SU-DHL-6 (cell line): ENCODE measurements at regions not wholly inside any gene's neighbourhood (a gene's known extent, or its start where the extent isn't known, plus 50 kb on each side); places are given as distances from the start of the nearest gene placed in this dataset.

ENCODE experiments used
- H2AFZ ChIP-seq: fragments of 200-600 bp; sonication (generic); 2 replicates; pipeline ENCODE4 v1.6.1; 2014; ENCODE audit warnings: low read depth, mild to moderate bottlenecking, moderate library complexity, mixed read lengths, antibody characterized with exemption, low read length; ENCODE audit not compliant: severe bottlenecking
- H3F3A ChIP-seq: fragments of 200-600 bp; shearing (Covaris generic); 2 replicates; pipeline ENCODE4 v1.6.0; 2016; ENCODE audit warnings: antibody characterized with exemption, mild to moderate bottlenecking; ENCODE audit not compliant: insufficient read depth
- H3K27ac ChIP-seq: fragments of 200-600 bp; sonication (generic); 2 replicates; pipeline ENCODE4 v1.5.1; 2016; ENCODE audit warnings: low read depth, mild to moderate bottlenecking, low read length, moderate library complexity, mixed read lengths
- H3K27me3 ChIP-seq: fragments of 200-600 bp; sonication (generic), shearing (Covaris generic); 2 replicates; pipeline ENCODE4 v1.6.0; 2014; ENCODE audit warnings: mild to moderate bottlenecking, low read length
- H3K36me3 ChIP-seq: fragments of 200-600 bp; sonication (generic); 2 replicates; pipeline ENCODE4 v1.6.1; 2014; ENCODE audit warnings: mild to moderate bottlenecking, low read length, mixed read lengths
- H3K4me2 ChIP-seq: fragments of 300-600, 200-600 bp; shearing (Covaris generic), sonication (generic); 2 replicates; pipeline ENCODE4 v1.6.0; 2014; ENCODE audit warnings: low read length, low read depth, mild to moderate bottlenecking; ENCODE audit not compliant: poor library complexity, severe bottlenecking
- H3K4me3 ChIP-seq: fragments of 200-600 bp; sonication (generic); 2 replicates; pipeline ENCODE4 v1.5.1; 2014; ENCODE audit warnings: antibody characterized with exemption, low read length, mild to moderate bottlenecking, mixed read lengths; ENCODE audit not compliant: insufficient read depth, poor library complexity, severe bottlenecking
- H3K79me2 ChIP-seq: fragments of 200-600 bp; sonication (generic); 2 replicates; pipeline ENCODE4 v1.6.1; 2014; ENCODE audit warnings: mild to moderate bottlenecking, low read length, moderate library complexity; ENCODE audit not compliant: insufficient read depth
- H3K9ac ChIP-seq: fragments of 200-600 bp; sonication (generic); 2 replicates; pipeline ENCODE4 v1.7.0; 2014; ENCODE audit warnings: mild to moderate bottlenecking, low read length
- H3K9me2 ChIP-seq: fragments of 200-600 bp; sonication (generic); replicated peaks from 2 replicates; pipeline ENCODE4 v1.6.1; 2014; ENCODE audit warnings: low read length; ENCODE audit not compliant: insufficient read depth
- H3K9me3 ChIP-seq: fragments of 200-600 bp; sonication (generic); 2 replicates; pipeline ENCODE4 v1.6.1; 2014; ENCODE audit warnings: low read length, mixed read lengths; ENCODE audit not compliant: insufficient read depth
- H4K20me1 ChIP-seq: fragments of 200-600 bp; sonication (generic); 2 replicates; pipeline ENCODE4 v1.6.1; 2014; ENCODE audit warnings: low read depth, mild to moderate bottlenecking, antibody characterized with exemption, low read length, moderate library complexity, mixed read lengths
- CTCF ChIP-seq: fragments of 200-600 bp; sonication (generic); IDR thresholded peaks from one replicate; pipeline ENCODE4 v1.5.1; 2017; ENCODE audit warnings: antibody characterized with exemption, mild to moderate bottlenecking, low read length, moderate library complexity; ENCODE audit not compliant: insufficient read depth, poor library complexity, severe bottlenecking
- EZH2phosphoT487 ChIP-seq: fragments of 200-600 bp; sonication (generic), shearing (Covaris generic); conservative IDR thresholded peaks from 2 replicates; pipeline ENCODE4 v1.6.1; 2018; ENCODE audit warnings: mild to moderate bottlenecking, antibody characterized with exemption, low read length, moderate library complexity, mixed read lengths

GRCh38 chrX:118177708-118178107 lies 61.1 kb upstream of the KLHL13 start:
- no peaks in the 10 kb centered on the region for H3K9me3 ChIP-seq
- H2AFZ ChIP-seq, result no peak overlapping the region
- no peaks in the 10 kb centered on the region for H4K20me1 ChIP-seq
- no peak overlapping the region for H3K4me2 ChIP-seq
- no peak overlapping the region for H3K9ac ChIP-seq
- no peak for TF ChIP-seq CTCF
- TF ChIP-seq EZH2phosphoT487, result no peak
- H3K9me2 ChIP-seq, result no peaks in the 10 kb centered on the region
- no peak overlapping the region for H3K27ac ChIP-seq
- no peaks in the 10 kb centered on the region for H3K79me2 ChIP-seq
- no peaks in the 10 kb centered on the region for H3F3A ChIP-seq
- no peaks in the 10 kb centered on the region for H3K27me3 ChIP-seq
- no peak overlapping the region for H3K4me3 ChIP-seq
- H3K36me3 ChIP-seq, result no peaks in the 10 kb centered on the region

GRCh38 chrX:118178450-118178849 lies 61.8 kb upstream of the KLHL13 start:
- H3K27ac ChIP-seq, result no peak overlapping the region
- no peak overlapping the region for H3K4me3 ChIP-seq
- H3K79me2 ChIP-seq, result no peaks in the 10 kb centered on the region
- no peaks in the 10 kb centered on the region for H3K9me2 ChIP-seq
- H2AFZ ChIP-seq, result no peak overlapping the region
- no peaks in the 10 kb centered on the region for H3F3A ChIP-seq
- H3K36me3 ChIP-seq, result no peaks in the 10 kb centered on the region
- H3K4me2 ChIP-seq, result no peak overlapping the region
- no peaks in the 10 kb centered on the region for H3K9me3 ChIP-seq
- TF ChIP-seq EZH2phosphoT487 (no peak), CTCF (no peak)
- no peak overlapping the region for H3K9ac ChIP-seq
- H3K27me3 ChIP-seq, result no peaks in the 10 kb centered on the region
- no peaks in the 10 kb centered on the region for H4K20me1 ChIP-seq

- no peak for TF ChIP-seq CTCF
- no peak for TF ChIP-seq EZH2phosphoT487
- Histone ChIP-seq H3K27ac (no peak overlapping the region), H3K9ac (no peak overlapping the region), H3F3A (no peaks in the 10 kb centered on the region), H3K4me3 (no peak overlapping the region), H3K27me3 (no peaks in the 10 kb centered on the region), H3K79me2 (no peaks in the 10 kb centered on the region), H3K36me3 (no peaks in the 10 kb centered on the region), H3K4me2 (no peak overlapping the region), H4K20me1 (no peaks in the 10 kb centered on the region), H3K9me3 (no peaks in the 10 kb centered on the region), H2AFZ (no peak overlapping the region), H3K9me2 (no peaks in the 10 kb centered on the region)
Measured at GRCh38 chrX:118179161-118179560, 62.6 kb upstream of the KLHL13 start.

- Histone ChIP-seq H3K36me3 (no peaks in the 10 kb centered on the region), H3K27me3 (no peaks in the 10 kb centered on the region), H3K9me3 (no peaks in the 10 kb centered on the region), H2AFZ (no peak overlapping the region), H3F3A (no peaks in the 10 kb centered on the region), H3K4me2 (no peak overlapping the region), H3K27ac (no peak overlapping the region), H3K9me2 (no peaks in the 10 kb centered on the region), H3K9ac (no peak overlapping the region), H4K20me1 (no peaks in the 10 kb centered on the region), H3K79me2 (no peaks in the 10 kb centered on the region), H3K4me3 (no peak overlapping the region)
- TF ChIP-seq CTCF (no peak), EZH2phosphoT487 (no peak)
Measured at GRCh38 chrX:118179718-118180117, 63.1 kb upstream of the KLHL13 start.
